ENCODE measurements at regions not wholly inside any gene's neighbourhood (a gene's known extent, or its start where the extent isn't known, plus 50 kb on each side); places are given as distances from the start of the nearest gene placed in this dataset.
"Not testable (repeated sequence)": the region's sequence is repeated elsewhere in the genome, so short reads cannot be mapped to it uniquely, and the experiment has no call there.

- H3K4me3 ChIP-seq (ENCODE audit: low read length): no peak overlapping the region
- no peak for DNase-seq (ENCODE audit: low read depth)
Measured at GRCh38 chr3:76310667-76311066, 525.3 kb upstream of the ZNF717 start.

GRCh38 chr3:76311941-76312340 is 526.6 kb upstream of the ZNF717 start:
- TF ChIP-seq CTCF (conservative IDR thresholded peaks at IDR 0.05; ENCODE audit: low read length): no peak
- DNase-seq (ENCODE audit: low read depth): no peak
- no peak overlapping the region for H3K4me3 ChIP-seq (ENCODE audit: low read length)

More at GRCh38 chr3:76310667-76311066, 525.3 kb upstream of the ZNF717 start:
- TF ChIP-seq CTCF (conservative IDR thresholded peaks at IDR 0.05; ENCODE audit: low read length): no peak

GRCh38 chr3:76315906-76316305 is 530.6 kb upstream of the ZNF717 start:
- DNase-seq (ENCODE audit: low read depth); H3K4me3 ChIP-seq (ENCODE audit: low read length): not testable (repeated sequence)

GRCh38 chr3:76321614-76322013 is 536.3 kb upstream of the ZNF717 start:
- H3K4me3 ChIP-seq (ENCODE audit: low read length): no peak overlapping the region
- no peak for TF ChIP-seq CTCF (conservative IDR thresholded peaks at IDR 0.05; ENCODE audit: low read length)
- DNase-seq (ENCODE audit: low read depth): no peak

- no peak for DNase-seq (ENCODE audit: low read depth)
- no peak overlapping the region for H3K4me3 ChIP-seq (ENCODE audit: low read length)
- no peak for TF ChIP-seq CTCF (conservative IDR thresholded peaks at IDR 0.05; ENCODE audit: low read length)
Measured at GRCh38 chr3:76324101-76324500, 538.8 kb upstream of the ZNF717 start.

- H3K4me3 ChIP-seq (ENCODE audit: low read length): no peak overlapping the region
- TF ChIP-seq CTCF (conservative IDR thresholded peaks at IDR 0.05; ENCODE audit: low read length): no peak
Measured at GRCh38 chr3:76345878-76346277, 560.5 kb upstream of the ZNF717 start.

GRCh38 chr3:76346690-76347089 is 561.3 kb upstream of the ZNF717 start:
- H3K4me3 ChIP-seq (ENCODE audit: low read length): no peak overlapping the region
- no peak for DNase-seq (ENCODE audit: low read depth)
- TF ChIP-seq CTCF (conservative IDR thresholded peaks at IDR 0.05; ENCODE audit: low read length): no peak

More at GRCh38 chr3:76345878-76346277, 560.5 kb upstream of the ZNF717 start:
- no peak for DNase-seq (ENCODE audit: low read depth)

Measured in AG10803 (cell line).